HEK293 (cell line): ENCODE measurements at regions not wholly inside any gene's neighbourhood (a gene's known extent, or its start where the extent isn't known, plus 50 kb on each side); places are given as distances from the start of the nearest gene placed in this dataset.

ENCODE experiments used
- CTCF ChIA-PET: fragments of 350-600 bp; formaldehyde crosslinking; extraction: SDS; loops from one replicate; lab custom pipeline; 2021; ENCODE audit warnings: antibody characterized with exemption; lab: Yijun Ruan, JAX
- POLR2A ChIA-PET: fragments of 300-600 bp; formaldehyde crosslinking; extraction: SDS; loops from one replicate; lab custom pipeline; 2020; ENCODE audit warnings: antibody characterized with exemption, inconsistent platforms; lab: Yijun Ruan, JAX
- H3K27ac ChIP-seq: fragments of 200-500 bp; sonication (Bioruptor generic); 2 replicates; pipeline ENCODE4 v1.5.1; 2014; ENCODE audit warnings: low read depth, low read length, control low read depth, inconsistent platforms; ENCODE audit errors: extremely low read depth
- H3K36me3 ChIP-seq, 2 experiments: fragments of 200-500 bp in 1 of 2; sonication (Bioruptor generic) in 1 of 2; 1 replicate in 1 of 2; 2 replicates in 1 of 2; pipeline ENCODE4 v1.5.1; 2014 to 2017; ENCODE audit warnings: inconsistent platforms in 2 of 2, low read length in 2 of 2; ENCODE audit not compliant: control insufficient read depth in 2 of 2, insufficient read depth in 1 of 2
- H3K4me1 ChIP-seq: fragments of 200-500 bp; sonication (Bioruptor generic); 2 replicates; pipeline ENCODE4 v1.5.1; 2014; ENCODE audit warnings: mild to moderate bottlenecking, low read length, inconsistent platforms; ENCODE audit not compliant: control insufficient read depth, insufficient read depth
- H3K4me3 ChIP-seq: 2 replicates; pipeline ENCODE4 v1.5.1; 2011; ENCODE audit warnings: low read depth, mild to moderate bottlenecking, control low read depth, low read length, moderate library complexity
- H3K9me3 ChIP-seq: fragments of 200-500 bp; sonication (Bioruptor generic); 2 replicates; pipeline ENCODE4 v1.5.1; 2014; ENCODE audit warnings: low read depth, low read length, inconsistent platforms; ENCODE audit not compliant: control insufficient read depth, insufficient read depth
- FEZF1 ChIP-seq: fragments of 450-650 bp; formaldehyde crosslinking; IDR thresholded peaks from 2 replicates; pipeline ENCODE4 v1.5.1; 2016; ENCODE audit warnings: missing biosample characterization, missing genetic modification characterization
- KLF10 ChIP-seq: fragments of 450-650 bp; IDR thresholded peaks from 2 replicates; pipeline ENCODE4 v1.5.1; 2018; ENCODE audit warnings: missing biosample characterization, mild to moderate bottlenecking, missing genetic modification characterization
- SP3 ChIP-seq: fragments of 450-650 bp; formaldehyde crosslinking; IDR thresholded peaks from 2 replicates; pipeline ENCODE4 v1.5.1; 2016; ENCODE audit warnings: missing biosample characterization, missing genetic modification characterization
- WT1 ChIP-seq: fragments of 450-650 bp; formaldehyde crosslinking; IDR thresholded peaks from 2 replicates; pipeline ENCODE4 v1.5.1; 2016; ENCODE audit warnings: missing biosample characterization, missing genetic modification characterization
- ZFHX2 ChIP-seq: fragments of 450-650 bp; formaldehyde crosslinking; conservative IDR thresholded peaks from 2 replicates; pipeline ENCODE4 v1.5.1; 2016; ENCODE audit warnings: missing biosample characterization, missing genetic modification characterization
- ZFP37 ChIP-seq: fragments of 450-650 bp; formaldehyde crosslinking; IDR thresholded peaks from 2 replicates; pipeline ENCODE4 v1.5.1; 2016; ENCODE audit warnings: missing biosample characterization, missing genetic modification characterization
- ZNF138 ChIP-seq: fragments of 450-650 bp; formaldehyde crosslinking; IDR thresholded peaks from 2 replicates; pipeline ENCODE4 v1.5.1; 2016; ENCODE audit warnings: missing biosample characterization, missing genetic modification characterization, borderline replicate concordance
- ZNF140 ChIP-seq: fragments of 450-650 bp; formaldehyde crosslinking; IDR thresholded peaks from 2 replicates; pipeline ENCODE4 v1.5.1; 2016; ENCODE audit warnings: missing biosample characterization, missing genetic modification characterization
- ZNF23 ChIP-seq: fragments of 450-650 bp; formaldehyde crosslinking; IDR thresholded peaks from 2 replicates; pipeline ENCODE4 v1.5.1; 2016; ENCODE audit warnings: missing biosample characterization, missing genetic modification characterization, borderline replicate concordance
- ZNF341 ChIP-seq: fragments of 450-650 bp; formaldehyde crosslinking; IDR thresholded peaks from 2 replicates; pipeline ENCODE4; 2016; ENCODE audit warnings: low read depth, missing biosample characterization, missing genetic modification characterization
- ZNF354C ChIP-seq: fragments of 450-650 bp; formaldehyde crosslinking; IDR thresholded peaks from 2 replicates; pipeline ENCODE4 v1.5.1; 2016; ENCODE audit warnings: missing biosample characterization, missing genetic modification characterization, low read depth, borderline replicate concordance
- ZNF394 ChIP-seq: fragments of 450-650 bp; formaldehyde crosslinking; IDR thresholded peaks from 2 replicates; pipeline ENCODE4 v1.5.1; 2016; ENCODE audit warnings: missing biosample characterization, missing genetic modification characterization, mild to moderate bottlenecking, moderate library complexity, borderline replicate concordance
- ZNF426 ChIP-seq: fragments of 450-650 bp; formaldehyde crosslinking; IDR thresholded peaks from 2 replicates; pipeline ENCODE4 v1.5.1; 2017; ENCODE audit warnings: missing biosample characterization, missing genetic modification characterization, mild to moderate bottlenecking, inconsistent platforms, moderate library complexity
- ZNF623 ChIP-seq: fragments of 450-650 bp; formaldehyde crosslinking; IDR thresholded peaks from 2 replicates; pipeline ENCODE4 v1.5.1; 2016; ENCODE audit warnings: missing biosample characterization, missing genetic modification characterization
- ZNF660 ChIP-seq: fragments of 450-650 bp; IDR thresholded peaks from 2 replicates; pipeline ENCODE4 v1.5.1; 2018; ENCODE audit warnings: missing biosample characterization, mild to moderate bottlenecking, missing genetic modification characterization
- ZNF677 ChIP-seq: fragments of 450-650 bp; IDR thresholded peaks from 2 replicates; pipeline ENCODE4 v1.5.0; 2018; ENCODE audit warnings: missing biosample characterization, mild to moderate bottlenecking, missing genetic modification characterization, moderate library complexity
- ZNF776 ChIP-seq: fragments of 450-650 bp; formaldehyde crosslinking; IDR thresholded peaks from 2 replicates; pipeline ENCODE4 v1.5.0; 2017; ENCODE audit warnings: missing biosample characterization, missing genetic modification characterization, borderline replicate concordance
- ZSCAN23 ChIP-seq: fragments of 450-650 bp; formaldehyde crosslinking; IDR thresholded peaks from 2 replicates; pipeline ENCODE4 v1.5.1; 2016; ENCODE audit warnings: missing biosample characterization, missing genetic modification characterization
- TF ChIP-seq, protein P1 (sequence below): fragments of 450-650 bp; formaldehyde crosslinking; IDR thresholded peaks from 2 replicates; pipeline ENCODE4 v1.5.1; 2016; ENCODE audit warnings: missing biosample characterization, missing genetic modification characterization
- TF ChIP-seq, protein P2 (sequence below): sonication (generic); formaldehyde crosslinking; IDR thresholded peaks from 2 replicates; pipeline ENCODE4 v1.8.1; 2022; ENCODE audit warnings: mild to moderate bottlenecking, moderate library complexity, missing genetic modification reagents
- TF ChIP-seq, protein P3 (sequence below): fragments of 450-650 bp; formaldehyde crosslinking; IDR thresholded peaks from 2 replicates; pipeline ENCODE4 v1.5.1; 2016; ENCODE audit warnings: missing biosample characterization, missing genetic modification characterization
- TF ChIP-seq, protein P4 (sequence below): fragments of 450-650 bp; formaldehyde crosslinking; IDR thresholded peaks from 2 replicates; pipeline ENCODE4 v1.5.1; 2016; ENCODE audit warnings: missing biosample characterization, missing genetic modification characterization

DNA sequence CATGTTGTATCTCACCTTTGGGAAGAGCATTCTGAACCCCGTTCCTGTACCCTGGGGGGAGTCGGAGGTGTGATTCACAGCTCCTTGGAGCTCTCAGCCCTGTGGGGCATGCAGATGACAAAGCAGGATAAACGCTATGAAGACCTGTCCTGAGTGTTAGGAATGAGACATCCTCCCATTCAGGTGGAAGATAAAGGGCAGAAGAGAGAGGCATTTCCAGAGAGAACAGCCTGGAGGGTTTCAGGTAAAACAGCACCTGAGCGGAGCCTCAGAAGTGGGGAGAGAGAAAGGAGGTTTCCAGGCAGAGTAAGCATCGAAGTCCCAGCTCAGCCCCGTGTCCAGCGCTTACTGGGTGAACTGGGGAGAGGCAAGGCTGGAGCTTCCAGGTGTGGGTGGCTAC is 288.9 kb downstream of the KLF6 start:
- H3K36me3 ChIP-seq = no peaks in the 10 kb centered on the region
- TF ChIP-seq ZFHX2 (tag by site-specific recombination) = no peak
- TF ChIP-seq ZNF660 = no peak
- no peak for TF ChIP-seq ZNF623 (tag by site-specific recombination)
- TF ChIP-seq, all 188 proteins: peak for 0
- ChIA-PET POLR2A (no interaction called here), CTCF (no interaction called here)
- Histone ChIP-seq H3K4me3 (no peak overlapping the region), H3K27ac (no peak overlapping the region), H3K4me1 (no peaks in the 10 kb centered on the region), H3K9me3 (no peaks in the 10 kb centered on the region)

DNA sequence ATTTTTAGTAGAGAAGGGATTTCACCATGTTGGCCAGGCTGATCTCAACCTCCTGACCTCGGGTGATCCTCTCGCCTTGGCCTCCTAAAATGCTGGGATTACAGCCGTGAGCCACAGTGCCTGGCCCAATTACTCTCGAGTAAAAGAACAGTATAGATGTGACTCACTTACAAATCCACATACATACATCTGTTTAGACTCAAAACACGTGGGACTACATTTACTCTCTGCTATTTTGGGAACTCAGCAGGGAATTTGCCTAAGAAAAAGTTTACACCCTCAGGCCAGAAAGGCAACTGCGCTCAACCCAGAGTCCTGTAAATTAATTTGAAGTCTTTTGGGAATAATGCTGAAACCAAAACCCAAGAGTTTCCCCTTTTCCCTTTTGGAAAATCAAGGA is 289.7 kb downstream of the KLF6 start:
- Histone ChIP-seq H3K9me3 (no peaks in the 10 kb centered on the region), H3K36me3 (no peaks in the 10 kb centered on the region), H3K4me3 (no peak overlapping the region), H3K4me1 (no peaks in the 10 kb centered on the region), H3K27ac (no peak overlapping the region)
- ChIA-PET POLR2A (no interaction called here), CTCF (no interaction called here)
- no peak for TF ChIP-seq ZFP37
- TF ChIP-seq, protein P1, sequence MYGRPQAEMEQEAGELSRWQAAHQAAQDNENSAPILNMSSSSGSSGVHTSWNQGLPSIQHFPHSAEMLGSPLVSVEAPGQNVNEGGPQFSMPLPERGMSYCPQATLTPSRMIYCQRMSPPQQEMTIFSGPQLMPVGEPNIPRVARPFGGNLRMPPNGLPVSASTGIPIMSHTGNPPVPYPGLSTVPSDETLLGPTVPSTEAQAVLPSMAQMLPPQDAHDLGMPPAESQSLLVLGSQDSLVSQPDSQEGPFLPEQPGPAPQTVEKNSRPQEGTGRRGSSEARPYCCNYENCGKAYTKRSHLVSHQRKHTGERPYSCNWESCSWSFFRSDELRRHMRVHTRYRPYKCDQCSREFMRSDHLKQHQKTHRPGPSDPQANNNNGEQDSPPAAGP (tag by site-specific recombination) = no peak
- no peak for TF ChIP-seq SP3 (tag by site-specific recombination)
- TF ChIP-seq ZNF394 (tag by site-specific recombination) = no peak
- TF ChIP-seq ZSCAN23 (tag by site-specific recombination) = no peak
- no peak for TF ChIP-seq ZNF140 (tag by site-specific recombination)
- TF ChIP-seq ZNF426 = no peak
- no peak for TF ChIP-seq ZNF138
- TF ChIP-seq, protein P2, sequence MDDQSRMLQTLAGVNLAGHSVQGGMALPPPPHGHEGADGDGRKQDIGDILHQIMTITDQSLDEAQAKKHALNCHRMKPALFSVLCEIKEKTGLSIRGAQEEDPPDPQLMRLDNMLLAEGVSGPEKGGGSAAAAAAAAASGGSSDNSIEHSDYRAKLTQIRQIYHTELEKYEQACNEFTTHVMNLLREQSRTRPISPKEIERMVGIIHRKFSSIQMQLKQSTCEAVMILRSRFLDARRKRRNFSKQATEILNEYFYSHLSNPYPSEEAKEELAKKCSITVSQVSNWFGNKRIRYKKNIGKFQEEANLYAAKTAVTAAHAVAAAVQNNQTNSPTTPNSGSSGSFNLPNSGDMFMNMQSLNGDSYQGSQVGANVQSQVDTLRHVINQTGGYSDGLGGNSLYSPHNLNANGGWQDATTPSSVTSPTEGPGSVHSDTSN (CRISPR knock-in tag) = no peak
- TF ChIP-seq WT1 (tag by site-specific recombination) = no peak
- TF ChIP-seq KLF10 (tag by site-specific recombination) = no peak
- TF ChIP-seq, protein P3, sequence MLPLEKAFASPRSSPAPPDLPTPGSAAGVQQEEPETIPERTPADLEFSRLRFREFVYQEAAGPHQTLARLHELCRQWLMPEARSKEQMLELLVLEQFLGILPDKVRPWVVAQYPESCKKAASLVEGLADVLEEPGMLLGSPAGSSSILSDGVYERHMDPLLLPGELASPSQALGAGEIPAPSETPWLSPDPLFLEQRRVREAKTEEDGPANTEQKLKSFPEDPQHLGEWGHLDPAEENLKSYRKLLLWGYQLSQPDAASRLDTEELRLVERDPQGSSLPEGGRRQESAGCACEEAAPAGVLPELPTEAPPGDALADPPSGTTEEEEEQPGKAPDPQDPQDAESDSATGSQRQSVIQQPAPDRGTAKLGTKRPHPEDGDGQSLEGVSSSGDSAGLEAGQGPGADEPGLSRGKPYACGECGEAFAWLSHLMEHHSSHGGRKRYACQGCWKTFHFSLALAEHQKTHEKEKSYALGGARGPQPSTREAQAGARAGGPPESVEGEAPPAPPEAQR (tag by site-specific recombination) = no peak
- no peak for TF ChIP-seq ZNF677
- TF ChIP-seq ZNF354C (tag by site-specific recombination) = no peak
- TF ChIP-seq ZNF341 (tag by site-specific recombination) = no peak
- TF ChIP-seq ZNF23 (tag by site-specific recombination) = no peak
- TF ChIP-seq, protein P4, sequence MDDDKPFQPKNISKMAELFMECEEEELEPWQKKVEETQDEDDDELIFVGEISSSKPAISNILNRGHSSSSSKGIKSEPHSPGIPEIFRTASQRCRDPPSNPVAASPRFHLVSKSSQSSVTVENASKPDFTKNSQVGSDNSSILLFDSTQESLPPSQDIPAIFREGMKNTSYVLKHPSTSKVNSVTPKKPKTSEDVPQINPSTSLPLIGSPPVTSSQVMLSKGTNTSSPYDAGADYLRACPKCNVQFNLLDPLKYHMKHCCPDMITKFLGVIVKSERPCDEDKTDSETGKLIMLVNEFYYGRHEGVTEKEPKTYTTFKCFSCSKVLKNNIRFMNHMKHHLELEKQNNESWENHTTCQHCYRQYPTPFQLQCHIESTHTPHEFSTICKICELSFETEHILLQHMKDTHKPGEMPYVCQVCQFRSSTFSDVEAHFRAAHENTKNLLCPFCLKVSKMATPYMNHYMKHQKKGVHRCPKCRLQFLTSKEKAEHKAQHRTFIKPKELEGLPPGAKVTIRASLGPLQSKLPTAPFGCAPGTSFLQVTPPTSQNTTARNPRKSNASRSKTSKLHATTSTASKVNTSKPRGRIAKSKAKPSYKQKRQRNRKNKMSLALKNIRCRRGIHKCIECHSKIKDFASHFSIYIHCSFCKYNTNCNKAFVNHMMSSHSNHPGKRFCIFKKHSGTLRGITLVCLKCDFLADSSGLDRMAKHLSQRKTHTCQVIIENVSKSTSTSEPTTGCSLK = no peak
- TF ChIP-seq FEZF1 = no peak
- TF ChIP-seq ZNF776 (tag by site-specific recombination) = no peak
- TF ChIP-seq, all 188 proteins: peak for 0
